ENCODE measurements at regions not wholly inside any gene's neighbourhood (a gene's known extent, or its start where the extent isn't known, plus 50 kb on each side); places are given as distances from the start of the nearest gene placed in this dataset.

DNA sequence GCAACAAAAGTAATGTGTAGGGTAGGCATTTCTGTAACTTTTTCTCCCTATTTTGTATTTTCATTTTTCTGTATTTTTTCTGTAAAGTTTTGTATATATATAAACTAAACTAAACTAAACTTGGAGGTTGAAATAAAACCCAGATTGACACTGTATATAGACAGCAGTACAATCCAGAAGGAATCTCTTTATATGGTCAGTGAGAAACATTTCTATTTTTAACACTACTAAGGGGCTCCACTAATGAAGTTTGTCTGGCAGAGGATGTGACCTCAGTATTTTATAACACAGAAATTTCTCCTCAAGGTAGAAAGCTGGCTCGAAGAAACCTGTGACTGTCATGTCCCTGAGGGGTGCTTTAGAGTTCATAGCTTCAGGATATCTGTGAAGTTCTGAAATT lies 959.2 kb downstream of the ADGRL3 start:
- TF ChIP-seq, protein P1, sequence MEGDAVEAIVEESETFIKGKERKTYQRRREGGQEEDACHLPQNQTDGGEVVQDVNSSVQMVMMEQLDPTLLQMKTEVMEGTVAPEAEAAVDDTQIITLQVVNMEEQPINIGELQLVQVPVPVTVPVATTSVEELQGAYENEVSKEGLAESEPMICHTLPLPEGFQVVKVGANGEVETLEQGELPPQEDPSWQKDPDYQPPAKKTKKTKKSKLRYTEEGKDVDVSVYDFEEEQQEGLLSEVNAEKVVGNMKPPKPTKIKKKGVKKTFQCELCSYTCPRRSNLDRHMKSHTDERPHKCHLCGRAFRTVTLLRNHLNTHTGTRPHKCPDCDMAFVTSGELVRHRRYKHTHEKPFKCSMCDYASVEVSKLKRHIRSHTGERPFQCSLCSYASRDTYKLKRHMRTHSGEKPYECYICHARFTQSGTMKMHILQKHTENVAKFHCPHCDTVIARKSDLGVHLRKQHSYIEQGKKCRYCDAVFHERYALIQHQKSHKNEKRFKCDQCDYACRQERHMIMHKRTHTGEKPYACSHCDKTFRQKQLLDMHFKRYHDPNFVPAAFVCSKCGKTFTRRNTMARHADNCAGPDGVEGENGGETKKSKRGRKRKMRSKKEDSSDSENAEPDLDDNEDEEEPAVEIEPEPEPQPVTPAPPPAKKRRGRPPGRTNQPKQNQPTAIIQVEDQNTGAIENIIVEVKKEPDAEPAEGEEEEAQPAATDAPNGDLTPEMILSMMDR (optimal IDR thresholded peaks at IDR 0.05 in 1 of 3, IDR thresholded peaks at IDR 0.05 in 1 of 3, conservative IDR thresholded peaks at IDR 0.05 in 1 of 3; ENCODE audit: extremely low read depth in 1 of 3, insufficient read depth in 2 of 3, low read length in 3 of 3), result no peak
- no peak for TF ChIP-seq EZH2 (IDR thresholded peaks at IDR 0.05; ENCODE audit: low read length)

All from keratinocyte (primary cell).